H1 (cell line): ENCODE measurements at regions not wholly inside any gene's neighbourhood (a gene's known extent, or its start where the extent isn't known, plus 50 kb on each side); places are given as distances from the start of the nearest gene placed in this dataset.

Experiments used
- CTCF ChIA-PET: fragments of 300-600 bp; sonication (Branson Sonifier 250); formaldehyde crosslinking; loops from one replicate; lab custom pipeline; 2021; ENCODE audit not compliant: partially characterized antibody; lab: Charles Lee
- POLR2A ChIA-PET: fragments of 300-600 bp; sonication (Branson Sonifier 250); formaldehyde crosslinking; loops from one replicate; lab custom pipeline; 2021; ENCODE audit warnings: inconsistent platforms; ENCODE audit not compliant: partially characterized antibody; lab: Charles Lee
- DNase-seq, 2 experiments: peaks; one replicate each; pipeline versions ENCODE4 v3.0.0 to v3.0.0-alpha.2; 2010 to 2022; ENCODE audit warnings: low spot score in 2 of 2, low read depth in 1 of 2, mixed read lengths in 1 of 2
- FAIRE-seq: peaks from 2 replicates; lab custom pipeline; 2011; peaks lifted over from hg19 to GRCh38; lab: Jason Lieb, UNC
- H2AFZ ChIP-seq: 2 replicates; pipeline ENCODE4 v1.8.1; 2012; ENCODE audit warnings: low read length, inconsistent platforms
- H2AK5ac ChIP-seq: 2 replicates; pipeline ENCODE4 v1.6.1; 2013; ENCODE audit warnings: low read depth, low read length
- H2BK120ac ChIP-seq: replicated peaks from 2 replicates; pipeline ENCODE3; 2013; ENCODE audit warnings: low read depth, low read length, inconsistent platforms
- H2BK12ac ChIP-seq: 2 replicates; pipeline ENCODE4 v1.6.1; 2013; ENCODE audit warnings: low read depth, low read length
- H2BK15ac ChIP-seq: 2 replicates; pipeline ENCODE4 v1.6.1; 2013; ENCODE audit warnings: low read length
- H2BK20ac ChIP-seq: 2 replicates; pipeline ENCODE4 v1.6.1; 2013; ENCODE audit warnings: low read length
- H2BK5ac ChIP-seq: 2 replicates; pipeline ENCODE4 v1.6.1; 2013; ENCODE audit warnings: low read depth, low read length
- H3K14ac ChIP-seq: 2 replicates; pipeline ENCODE4 v1.6.1; 2013; ENCODE audit warnings: inconsistent platforms; ENCODE audit not compliant: insufficient read length
- H3K18ac ChIP-seq: 2 replicates; pipeline ENCODE4 v1.6.1; 2013; ENCODE audit warnings: low read length; ENCODE audit errors: extremely low read depth
- H3K23ac ChIP-seq: 2 replicates; pipeline ENCODE4 v1.6.1; 2013; ENCODE audit warnings: inconsistent platforms; ENCODE audit not compliant: insufficient read length
- H3K23me2 ChIP-seq: 2 replicates; pipeline ENCODE4 v1.6.1; 2013; ENCODE audit warnings: low read depth, low read length
- H3K27ac ChIP-seq: 2 replicates; pipeline ENCODE4 v1.6.1; 2011; ENCODE audit warnings: low read depth, low read length, inconsistent platforms
- H3K27me3 ChIP-seq, 4 experiments: replicated peaks in 1 of 4; 1 replicate in 1 of 4; 2 replicates in 3 of 4; pipeline versions ENCODE4 v1.6.1 to v1.8.1; 2011 to 2013; ENCODE audit warnings: low read length in 3 of 4, mild to moderate bottlenecking in 3 of 4, inconsistent platforms in 2 of 4, mixed read lengths in 2 of 4, moderate library complexity in 1 of 4; ENCODE audit not compliant: control insufficient read depth in 3 of 4, insufficient read depth in 3 of 4; ENCODE audit errors: extremely low read depth in 1 of 4
- H3K36me3 ChIP-seq, 4 experiments: 2 replicates each; pipeline versions ENCODE4 v1.6.1 to v1.8.1; 2011 to 2013; ENCODE audit warnings: mild to moderate bottlenecking in 4 of 4, low read length in 3 of 4, moderate library complexity in 2 of 4, control low read depth in 1 of 4, inconsistent platforms in 1 of 4; ENCODE audit not compliant: insufficient read depth in 4 of 4, control insufficient read depth in 2 of 4
- H3K4ac ChIP-seq: replicated peaks from 2 replicates; pipeline ENCODE3; 2013; ENCODE audit warnings: low read length, low read depth, mixed read lengths, inconsistent platforms; ENCODE audit not compliant: insufficient read length
- H3K4me1 ChIP-seq, 4 experiments: replicated peaks in 1 of 4; 1 replicate in 1 of 4; 2 replicates in 3 of 4; pipeline versions ENCODE4 v1.6.1 to v1.8.1; 2011 to 2013; ENCODE audit warnings: low read length in 3 of 4, inconsistent platforms in 2 of 4, mixed read lengths in 1 of 4; ENCODE audit not compliant: insufficient read depth in 4 of 4, control insufficient read depth in 3 of 4
- H3K4me2 ChIP-seq, 2 experiments: 2 replicates each; pipeline versions ENCODE4 v1.6.1 to v1.8.1; 2011 to 2013; ENCODE audit warnings: low read depth in 2 of 2, low read length in 2 of 2, control low read depth in 1 of 2, inconsistent platforms in 1 of 2, mild to moderate bottlenecking in 1 of 2; ENCODE audit not compliant: insufficient read depth in 1 of 2
- H3K4me3 ChIP-seq, 4 experiments: fragments of 200-600, 300-600 bp in 1 of 4; sonication (generic), shearing (Covaris generic), sonication (Bioruptor Twin) in 1 of 4; 2 replicates each; pipeline versions ENCODE4 v1.5.1 to v1.8.1; 2011 to 2016; ENCODE audit warnings: low read length in 4 of 4, low read depth in 3 of 4, control low read depth in 2 of 4, inconsistent platforms in 2 of 4, mild to moderate bottlenecking in 2 of 4, mixed read lengths in 1 of 4, moderate library complexity in 1 of 4; ENCODE audit not compliant: insufficient read depth in 2 of 4; ENCODE audit errors: extremely low read depth in 1 of 4
- H3K56ac ChIP-seq: replicated peaks from 2 replicates; pipeline ENCODE3; 2013; ENCODE audit warnings: low read depth, mild to moderate bottlenecking, mixed read lengths, low read length, inconsistent platforms; ENCODE audit not compliant: insufficient read length
- H3K79me1 ChIP-seq: 2 replicates; pipeline ENCODE4 v1.6.1; 2013; ENCODE audit warnings: low read depth, low read length, control low read depth
- H3K79me2 ChIP-seq, 2 experiments: 2 replicates each; pipeline versions ENCODE4 v1.6.1 to v1.8.1; 2012 to 2013; ENCODE audit warnings: low read length in 2 of 2, mild to moderate bottlenecking in 2 of 2, inconsistent platforms in 1 of 2; ENCODE audit not compliant: insufficient read depth in 2 of 2, control insufficient read depth in 1 of 2
- H3K9ac ChIP-seq, 4 experiments: replicated peaks in 1 of 4; 1 replicate in 1 of 4; 2 replicates in 3 of 4; pipeline versions ENCODE4 v1.6.1 to v1.8.1; 2011 to 2013; ENCODE audit warnings: low read depth in 3 of 4, low read length in 3 of 4, control low read depth in 2 of 4, mild to moderate bottlenecking in 2 of 4, moderate library complexity in 2 of 4, inconsistent platforms in 1 of 4; ENCODE audit errors: extremely low read depth in 1 of 4
- H3K9me3 ChIP-seq, 2 experiments: 2 replicates each; pipeline versions ENCODE4 v1.6.1 to v1.8.1; 2012 to 2013; ENCODE audit warnings: mild to moderate bottlenecking in 2 of 2, moderate library complexity in 2 of 2, control low read depth in 1 of 2, inconsistent platforms in 1 of 2, low read depth in 1 of 2, low read length in 1 of 2, mixed read lengths in 1 of 2; ENCODE audit not compliant: insufficient read depth in 2 of 2
- H4K20me1 ChIP-seq, 2 experiments: replicated peaks in 1 of 2; 2 replicates each; pipeline versions ENCODE3 to v1.8.1; 2011 to 2013; ENCODE audit warnings: inconsistent platforms in 2 of 2, low read length in 2 of 2, mild to moderate bottlenecking in 1 of 2; ENCODE audit not compliant: insufficient read depth in 2 of 2, control insufficient read depth in 1 of 2
- H4K5ac ChIP-seq: 2 replicates; pipeline ENCODE4 v1.6.1; 2013; ENCODE audit warnings: low read length, low read depth, mixed read lengths, inconsistent platforms; ENCODE audit not compliant: insufficient read length
- H4K8ac ChIP-seq: 2 replicates; pipeline ENCODE4 v1.8.0; 2013; ENCODE audit warnings: mild to moderate bottlenecking, moderate library complexity, low read length, inconsistent platforms; ENCODE audit not compliant: insufficient read depth; ENCODE audit errors: extremely low read depth
- H4K91ac ChIP-seq: replicated peaks from 2 replicates; pipeline ENCODE3; 2013; ENCODE audit warnings: low read length, mixed read lengths, inconsistent platforms; ENCODE audit not compliant: insufficient read length
- RNF2 ChIP-seq: fragments of 200-900, 300-1000 bp; sonication (generic); IDR thresholded peaks from 2 replicates; pipeline ENCODE4 v1.7.1; 2016; ENCODE audit warnings: borderline replicate concordance, low read depth, mild to moderate bottlenecking, antibody characterized with exemption, low read length; ENCODE audit not compliant: poor library complexity, severe bottlenecking; ENCODE audit errors: missing control alignments
- WGBS, 2 experiments: shearing (Covaris generic) in 1 of 2; methylation state at CpG; one replicate each; pipeline versions ENCODE4 v1.1.6 to v1.1.7; 2013 to 2015; ENCODE audit warnings: low lambda C conversion rate in 2 of 2, mixed read lengths in 2 of 2, inconsistent platforms in 1 of 2, low coverage in 1 of 2, missing lambda C conversion rate in 1 of 2; ENCODE audit not compliant: insufficient replicate concordance in 2 of 2, insufficient coverage in 1 of 2, insufficient read length in 1 of 2; ENCODE audit errors: extremely low coverage in 1 of 2, missing lambda C conversion rate in 1 of 2; 5-methylcytosine and 5-hydroxymethylcytosine counted together

- CTCF ChIA-PET: no interaction called here
- Histone ChIP-seq H3K9ac (no peak overlapping the region), H3K9me3 (no peaks in the 10 kb centered on the region), H3K79me2 (no peaks in the 10 kb centered on the region), H3K23me2 (no peaks in the 10 kb centered on the region), H4K91ac (no peak overlapping the region), H3K4me3 (no peak overlapping the region), H2BK12ac (no peak overlapping the region), H3K79me1 (no peaks in the 10 kb centered on the region), H3K4me2 (no peak overlapping the region), H3K27me3 (no peaks in the 10 kb centered on the region), H2AK5ac (no peak overlapping the region), H2AFZ (no peak overlapping the region), H3K4ac (no peak overlapping the region), H4K5ac (no peak overlapping the region), H2BK15ac (no peak overlapping the region)
- WGBS, 2 experiments: 87% methylated on average over 8 of the region's 8 CpGs; no CpG with 5 or more reads in 1 of the 2 experiments
- TF ChIP-seq RNF2: no peak
- TF ChIP-seq, all 59 proteins: peak for 0
- no peak overlapping the region for H3K18ac ChIP-seq
- no peak overlapping the region for H3K23ac ChIP-seq
- FAIRE-seq (no peak), DNase-seq (no peak)
- H3K36me3 ChIP-seq: no peaks in the 10 kb centered on the region
- H3K27ac ChIP-seq: no peak overlapping the region
- no peak overlapping the region for H3K56ac ChIP-seq
- H4K20me1 ChIP-seq: no peaks in the 10 kb centered on the region
- no peak overlapping the region for H2BK120ac ChIP-seq
- no peak overlapping the region for H4K8ac ChIP-seq
- H3K4me1 ChIP-seq: no peaks in the 10 kb centered on the region; a peak in 1 of 7 replicates
- H2BK5ac ChIP-seq: no peak overlapping the region
- H3K14ac ChIP-seq: no peak overlapping the region
- H2BK20ac ChIP-seq: no peak overlapping the region
- POLR2A ChIA-PET: no interaction called here
These were observed 1184.8 kb downstream of the GATA3 start for GRCh38 chr10:9239298-9239697.
